Right lobe of liver (tissue), 4 donors: ENCODE measurements at regions not wholly inside any gene's neighbourhood (a gene's known extent, or its start where the extent isn't known, plus 50 kb on each side); places are given as distances from the start of the nearest gene placed in this dataset.

Source experiments
- CTCF ChIP-seq, 4 donors: fragments of 200-600 bp in 3 of 4; fragments of 450-650 bp in 1 of 4; IDR thresholded peaks; one replicate each; pipeline versions ENCODE4 v1.5.1 to v1.8.0; 2016 to 2022; ENCODE audit warnings: antibody characterized with exemption in 4 of 4, mild to moderate bottlenecking in 2 of 4
- POLR2A ChIP-seq: fragments of 450-650 bp; IDR thresholded peaks from one replicate; pipeline ENCODE4 v1.6.1; 2017; ENCODE audit warnings: antibody characterized with exemption, mild to moderate bottlenecking
- donor health status: DM: no; HTN: no; CAD: no.
- donor health status: DM: no; HTN: no; CAD: no.
- donor health status: DM: no; HTN: yes; CAD: no.

GRCh38 chr9:107227774-107228173 lies 55.3 kb upstream of the RAD23B start:
- no peak for TF ChIP-seq POLR2A
- TF ChIP-seq CTCF (IDR thresholded peaks at IDR 0.05) = no peak
